Endothelial cell (in vitro differentiated cells): ENCODE measurements at regions not wholly inside any gene's neighbourhood (a gene's known extent, or its start where the extent isn't known, plus 50 kb on each side); places are given as distances from the start of the nearest gene placed in this dataset.

ENCODE experiments used
- DNase-seq: peaks from one replicate; pipeline ENCODE4 v3.0.0; 2021; ENCODE audit warnings: low spot score
- H3K27ac Mint-ChIP-seq: one replicate; pipeline ENCODE4 v1.8.0; 2021; ENCODE audit warnings: mixed read lengths, inconsistent platforms; ENCODE audit not compliant: unreplicated experiment
- H3K27me3 Mint-ChIP-seq: one replicate; pipeline ENCODE4 v1.8.0; 2021; ENCODE audit warnings: mild to moderate bottlenecking, moderate library complexity, mixed read lengths, inconsistent platforms; ENCODE audit not compliant: unreplicated experiment
- H3K36me3 Mint-ChIP-seq: one replicate; pipeline ENCODE4 v1.8.0; 2021; ENCODE audit warnings: mild to moderate bottlenecking, low read depth, mixed read lengths, inconsistent platforms; ENCODE audit not compliant: unreplicated experiment
- H3K4me1 Mint-ChIP-seq: one replicate; pipeline ENCODE4 v1.8.0; 2021; ENCODE audit warnings: mild to moderate bottlenecking, mixed read lengths, inconsistent platforms; ENCODE audit not compliant: unreplicated experiment
- H3K4me3 Mint-ChIP-seq: one replicate; pipeline ENCODE4 v1.8.0; 2021; ENCODE audit warnings: mild to moderate bottlenecking, mixed read lengths, inconsistent platforms; ENCODE audit not compliant: unreplicated experiment
- H3K9me3 Mint-ChIP-seq: one replicate; pipeline ENCODE4 v1.8.0; 2021; ENCODE audit warnings: mixed read lengths, inconsistent platforms; ENCODE audit not compliant: unreplicated experiment
- CTCF ChIP-seq: fragments of 200-600 bp; sonication (generic); IDR thresholded peaks from one replicate; pipeline ENCODE4 v1.5.0; 2021; ENCODE audit warnings: antibody characterized with exemption; ENCODE audit not compliant: unreplicated experiment

GRCh38 chr22:34763496-34763895 lies 302.5 kb upstream of the ISX start:
- Mint-ChIP-seq H3K36me3 (peaks cover 4% of the 10 kb centered on the region), H3K27ac (no peak overlapping the region), H3K4me3 (no peak overlapping the region), H3K4me1 (no peaks in the 10 kb centered on the region), H3K9me3 (peaks cover 34% of the 10 kb centered on the region), H3K27me3 (no peaks in the 10 kb centered on the region)
- no peak for DNase-seq
- no peak for TF ChIP-seq CTCF

- no peak overlapping the region for H3K4me3 Mint-ChIP-seq
- no peak for TF ChIP-seq CTCF
- no peaks in the 10 kb centered on the region for H3K4me1 Mint-ChIP-seq
- DNase-seq: no peak
- peaks cover 4% of the 10 kb centered on the region for H3K36me3 Mint-ChIP-seq
- no peak overlapping the region for H3K27ac Mint-ChIP-seq
- no peaks in the 10 kb centered on the region for H3K27me3 Mint-ChIP-seq
- H3K9me3 Mint-ChIP-seq: peaks cover 35% of the 10 kb centered on the region
Measured at GRCh38 chr22:34765115-34765514, 300.8 kb upstream of the ISX start.

- Mint-ChIP-seq H3K4me1 (no peaks in the 10 kb centered on the region), H3K9me3 (peaks cover 37% of the 10 kb centered on the region), H3K27ac (no peak overlapping the region), H3K27me3 (peaks cover 8% of the 10 kb centered on the region), H3K36me3 (peaks cover 9% of the 10 kb centered on the region), H3K4me3 (no peak overlapping the region)
- TF ChIP-seq CTCF: no peak
- no peak for DNase-seq
Measured at GRCh38 chr22:34769361-34769760, 296.6 kb upstream of the ISX start.

GRCh38 chr22:34776817-34777216 lies 289.1 kb upstream of the ISX start:
- H3K36me3 Mint-ChIP-seq: peaks cover 11% of the 10 kb centered on the region
- peaks cover 34% of the 10 kb centered on the region for H3K9me3 Mint-ChIP-seq
- H3K4me3 Mint-ChIP-seq: peak overlapping the region; percentile 17
- TF ChIP-seq CTCF: no peak
- no peak for DNase-seq
- H3K27me3 Mint-ChIP-seq: peaks cover 6% of the 10 kb centered on the region
- no peak overlapping the region for H3K27ac Mint-ChIP-seq
- no peaks in the 10 kb centered on the region for H3K4me1 Mint-ChIP-seq

- Mint-ChIP-seq H3K36me3 (no peaks in the 10 kb centered on the region), H3K27ac (no peak overlapping the region), H3K4me1 (no peaks in the 10 kb centered on the region), H3K9me3 (peaks cover 34% of the 10 kb centered on the region), H3K27me3 (no peaks in the 10 kb centered on the region), H3K4me3 (no peak overlapping the region)
- no peak for TF ChIP-seq CTCF
- DNase-seq: no peak
Measured at GRCh38 chr22:34781681-34782080, 284.3 kb upstream of the ISX start.
